GM18951 (cell line): ENCODE measurements at regions not wholly inside any gene's neighbourhood (a gene's known extent, or its start where the extent isn't known, plus 50 kb on each side); places are given as distances from the start of the nearest gene placed in this dataset.

ENCODE experiments used
- POLR2A ChIP-seq: IDR thresholded peaks from 4 replicates; pipeline ENCODE4 v1.6.1; 2011; ENCODE audit warnings: mild to moderate bottlenecking; ENCODE audit not compliant: insufficient read length, insufficient read depth; ENCODE audit errors: extremely low read depth
- in situ Hi-C: fragments of 300-500 bp; cut with MboI; formaldehyde crosslinking; loops from one replicate; pipeline ENCODE4 v1.12.0; 2022; ENCODE audit warnings: low sequenced_read_pairs, mixed read lengths, inconsistent platforms; ENCODE audit not compliant: unreplicated experiment

GRCh38 chr2:222146488-222146887, 152.3 kb downstream of the PAX3 start:
- in situ Hi-C loops, result no loop called here
- no peak for TF ChIP-seq POLR2A

- in situ Hi-C loops, result no loop called here
- no peak for TF ChIP-seq POLR2A
Observed at GRCh38 chr2:222142027-222142426, 156.8 kb downstream of the PAX3 start.

- in situ Hi-C loops, result no loop called here
- no peak for TF ChIP-seq POLR2A
Observed at GRCh38 chr2:222136106-222136630, 162.6 kb downstream of the PAX3 start.

- TF ChIP-seq POLR2A, result no peak
- in situ Hi-C loops, result no loop called here
Observed at GRCh38 chr2:222134654-222135053, 164.1 kb downstream of the PAX3 start.

- no peak for TF ChIP-seq POLR2A
- in situ Hi-C loops, result no loop called here
Observed at GRCh38 chr2:222133897-222134296, 164.9 kb downstream of the PAX3 start.

GRCh38 chr2:222130855-222131254, 167.9 kb downstream of the PAX3 start:
- in situ Hi-C loops, result no loop called here
- no peak for TF ChIP-seq POLR2A

GRCh38 chr2:222127660-222128059, 171.1 kb downstream of the PAX3 start:
- in situ Hi-C loops, result no loop called here

GRCh38 chr2:222120933-222121332, 177.9 kb downstream of the PAX3 start:
- TF ChIP-seq POLR2A, result no peak
- in situ Hi-C loops, result no loop called here

More at GRCh38 chr2:222127660-222128059, 171.1 kb downstream of the PAX3 start:
- no peak for TF ChIP-seq POLR2A

- no peak for TF ChIP-seq POLR2A
- in situ Hi-C loops, result no loop called here
Observed at GRCh38 chr2:222115296-222115695, 183.5 kb downstream of the PAX3 start.

- no peak for TF ChIP-seq POLR2A
- in situ Hi-C loops, result no loop called here
Observed at GRCh38 chr2:222108957-222109585, 189.7 kb downstream of the PAX3 start.

- no peak for TF ChIP-seq POLR2A
Observed at GRCh38 chr2:222108497-222108896, 190.3 kb downstream of the PAX3 start.

GRCh38 chr2:222105046-222105445, 193.8 kb downstream of the PAX3 start:
- TF ChIP-seq POLR2A, result no peak
- in situ Hi-C loops, result no loop called here

More at GRCh38 chr2:222108497-222108896, 190.3 kb downstream of the PAX3 start:
- in situ Hi-C loops, result no loop called here

- no peak for TF ChIP-seq POLR2A
- in situ Hi-C loops, result no loop called here
Observed at GRCh38 chr2:222102575-222103349, 196.0 kb downstream of the PAX3 start.

GRCh38 chr2:222100704-222101699, 197.8 kb downstream of the PAX3 start:
- TF ChIP-seq POLR2A, result no peak
- in situ Hi-C loops, result no loop called here
